Lower leg skin (tissue), 4 donors: ENCODE measurements at regions not wholly inside any gene's neighbourhood (a gene's known extent, or its start where the extent isn't known, plus 50 kb on each side); places are given as distances from the start of the nearest gene placed in this dataset.
"Not testable (repeated sequence)": the region's sequence is repeated elsewhere in the genome, so short reads cannot be mapped to it uniquely, and the experiment has no call there.

Experiments
- DNase-seq, 2 donors: peaks; one replicate each; pipeline ENCODE4 v3.0.0-alpha.2; 2019; ENCODE audit warnings: low spot score in 2 of 2
- H3K4me3 ChIP-seq: fragments of 200-600 bp; sonication (generic); 2 replicates; pipeline ENCODE4 v1.5.1; 2017; ENCODE audit warnings: mild to moderate bottlenecking, low read depth; ENCODE audit not compliant: poor library complexity, severe bottlenecking
- CTCF ChIP-seq, 3 donors: fragments of 450-650 bp; IDR thresholded peaks; one replicate each; pipeline ENCODE4 v1.5.1; 2016; ENCODE audit warnings: antibody characterized with exemption in 3 of 3, mild to moderate bottlenecking in 3 of 3, moderate library complexity in 2 of 3
- POLR2A ChIP-seq, 2 donors: fragments of 450-650 bp; IDR thresholded peaks; one replicate each; pipeline ENCODE4 v1.6.1; 2016 to 2017; ENCODE audit warnings: antibody characterized with exemption in 2 of 2, mild to moderate bottlenecking in 1 of 2, moderate library complexity in 1 of 2
- WGBS, 2 donors: methylation state at CpG; one replicate each; pipeline ENCODE4 v1.1.5; 2018; 5-methylcytosine and 5-hydroxymethylcytosine counted together
- intact Hi-C: fragments of 100-400 bp; cut with DNase I; formaldehyde crosslinking; loops from one replicate; pipeline ENCODE4 v1.15.0; 2023; ENCODE audit warnings: low total_unique reads

GRCh38 chr5:44997506-44997905 is 188.8 kb downstream of the MRPS30 start:
- no peak for TF ChIP-seq CTCF (IDR thresholded peaks at IDR 0.05)
- TF ChIP-seq POLR2A (IDR thresholded peaks at IDR 0.05), result no peak
- DNase-seq, result no peak
- WGBS, 2 donors, result 90 to 100% methylated on average over 1 of the region's 1 CpG
- intact Hi-C loops, result no loop called here
- no peak overlapping the region for H3K4me3 ChIP-seq

GRCh38 chr5:45007102-45007501 is 198.4 kb downstream of the MRPS30 start:
- intact Hi-C loops, H3K4me3 ChIP-seq, DNase-seq: not testable (repeated sequence)
- WGBS, 2 donors, result 82 to 88% methylated on average over 6 of the region's 6 CpGs

- no peak overlapping the region for H3K4me3 ChIP-seq
- no peak for DNase-seq
- intact Hi-C loops, result no loop called here
- 81 to 82% methylated on average over 4 of the region's 4 CpGs for WGBS, 2 donors
- no peak for TF ChIP-seq CTCF (IDR thresholded peaks at IDR 0.05)
- no peak for TF ChIP-seq POLR2A (IDR thresholded peaks at IDR 0.05)
These were observed 208.8 kb downstream of the MRPS30 start for GRCh38 chr5:45017568-45017967.

- intact Hi-C loops, result no loop called here
- H3K4me3 ChIP-seq, result no peak overlapping the region
- no peak for DNase-seq
- 53 to 68% methylated on average over 2 of the region's 2 CpGs for WGBS, 2 donors
- TF ChIP-seq POLR2A (IDR thresholded peaks at IDR 0.05) (no peak), CTCF (IDR thresholded peaks at IDR 0.05) (no peak)
These were observed 220.8 kb downstream of the MRPS30 start for GRCh38 chr5:45029553-45029952.

GRCh38 chr5:45035991-45036390 is 227.2 kb downstream of the MRPS30 start:
- intact Hi-C loops, result no loop called here
- DNase-seq, result no peak
- no peak overlapping the region for H3K4me3 ChIP-seq
- 72 to 93% methylated on average over 1 of the region's 1 CpG for WGBS, 2 donors
- no peak for TF ChIP-seq POLR2A (IDR thresholded peaks at IDR 0.05)
- no peak for TF ChIP-seq CTCF (IDR thresholded peaks at IDR 0.05)

GRCh38 chr5:45037927-45038326 is 229.2 kb downstream of the MRPS30 start:
- no peak for TF ChIP-seq CTCF (IDR thresholded peaks at IDR 0.05)
- no peak for TF ChIP-seq POLR2A (IDR thresholded peaks at IDR 0.05)
- DNase-seq, result no peak
- intact Hi-C loops, result no loop called here
- H3K4me3 ChIP-seq, result no peak overlapping the region
- 68 to 73% methylated on average over 3 of the region's 3 CpGs for WGBS, 2 donors
